GM18867 (cell line): ENCODE measurements at regions not wholly inside any gene's neighbourhood (a gene's known extent, or its start where the extent isn't known, plus 50 kb on each side); places are given as distances from the start of the nearest gene placed in this dataset.
"Not testable (repeated sequence)": the region's sequence is repeated elsewhere in the genome, so short reads cannot be mapped to it uniquely, and the experiment has no call there.

Experiments used
- ATAC-seq: cut with Tn5 transposase; IDR thresholded peaks from one replicate; pipeline ENCODE4 v1.9.1; 2021; ENCODE audit warnings: mild to moderate bottlenecking, moderate library complexity; ENCODE audit not compliant: unreplicated experiment

- ATAC-seq: no peak
Observed at GRCh38 chr18:78868330-78869316, 111.0 kb upstream of the SALL3 start.

- ATAC-seq: no peak
Observed at GRCh38 chr18:78871618-78872017, 108.0 kb upstream of the SALL3 start.

DNA sequence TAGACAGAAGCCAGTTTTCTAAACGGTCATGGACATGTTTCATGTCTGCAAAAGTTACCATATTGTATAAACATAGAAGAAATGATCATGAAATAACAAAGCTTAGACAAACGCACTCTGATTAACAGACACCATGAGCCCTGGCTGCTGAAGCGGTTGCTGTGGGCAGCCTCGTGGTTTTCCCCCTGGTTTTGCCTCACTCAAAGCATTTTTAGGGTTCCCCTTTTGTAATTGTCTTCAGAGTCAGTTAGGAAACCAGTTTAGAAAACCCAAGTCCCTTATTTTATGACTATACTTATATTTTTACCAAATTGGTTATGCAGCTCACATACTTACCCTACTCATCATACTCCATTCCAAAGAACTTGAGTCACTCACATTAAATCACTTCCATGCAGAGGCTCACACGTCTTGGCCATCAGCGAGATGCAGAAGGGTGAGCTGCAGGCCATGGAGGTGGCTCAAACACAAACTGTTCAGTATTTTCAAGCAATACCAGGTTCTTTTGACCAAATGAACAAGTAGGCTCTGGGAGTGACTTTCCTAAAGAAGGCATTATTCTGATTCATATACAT is 105.6 kb upstream of the SALL3 start:
- ATAC-seq: no peak

- ATAC-seq: peak; percentile 55
Observed at GRCh38 chr18:78875016-78875777, 104.4 kb upstream of the SALL3 start.

DNA sequence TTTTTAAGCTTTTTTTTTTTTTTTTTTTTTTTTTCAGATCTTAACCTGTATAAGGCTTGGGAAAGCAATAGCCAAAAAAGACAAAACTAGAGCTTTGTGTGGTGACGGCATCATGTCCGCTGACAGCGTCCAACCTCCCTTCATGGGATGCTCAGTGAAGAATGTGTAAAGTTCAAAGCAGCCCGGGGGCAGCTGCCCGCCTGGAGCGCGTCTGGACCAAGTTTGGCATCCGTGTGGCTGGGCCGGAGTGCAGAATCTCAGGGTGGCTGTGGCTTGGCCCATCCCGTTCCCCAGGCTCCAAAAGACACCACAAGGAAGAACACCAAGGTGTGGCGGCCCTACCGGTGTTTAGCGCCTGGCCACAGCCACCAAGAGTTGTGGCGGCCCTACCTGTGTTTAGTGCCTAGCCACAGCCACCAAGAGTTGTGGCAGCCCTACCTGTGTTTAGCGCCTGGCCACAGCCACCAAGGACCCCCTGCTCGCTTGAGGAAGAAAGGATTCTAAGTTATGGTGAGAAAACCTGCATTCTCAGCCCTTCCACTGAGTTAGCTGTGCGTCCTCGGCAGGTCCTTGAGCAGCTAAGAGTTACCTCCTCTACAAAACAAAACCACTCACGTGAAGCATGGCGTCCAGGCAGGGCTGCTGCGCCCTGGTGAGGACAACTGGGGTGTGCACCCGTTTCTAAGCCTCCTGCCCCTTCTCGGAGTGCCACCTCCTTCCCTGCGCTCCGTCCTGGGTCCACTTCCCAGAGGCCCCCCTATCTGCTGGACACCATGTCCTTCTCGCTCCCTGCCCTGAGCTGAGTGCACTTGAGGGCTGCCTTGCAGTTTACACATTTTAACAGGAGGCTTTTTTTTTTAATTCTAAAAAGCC is 103.6 kb upstream of the SALL3 start:
- ATAC-seq: no peak

GRCh38 chr18:78876868-78877267 is 102.8 kb upstream of the SALL3 start:
- ATAC-seq: no peak

DNA sequence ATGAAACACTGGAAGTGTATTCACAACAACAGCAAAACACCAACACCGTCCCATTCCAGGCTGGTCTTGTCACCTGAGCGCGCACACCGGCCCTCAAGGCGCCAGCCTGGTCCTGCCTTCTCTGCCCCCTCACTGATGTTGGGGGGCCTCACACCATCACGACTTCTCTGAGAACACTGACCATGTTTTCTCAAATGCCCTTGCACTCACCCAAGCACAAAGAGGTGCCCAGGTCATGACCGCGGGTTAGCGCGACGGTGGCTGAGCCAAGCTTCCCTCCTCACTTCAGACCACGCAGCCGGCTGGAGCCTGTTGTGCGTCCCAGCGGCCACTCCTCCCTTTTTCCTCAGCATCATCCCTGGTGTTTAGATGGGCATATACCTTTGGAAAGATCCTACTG is 101.3 kb upstream of the SALL3 start:
- no peak for ATAC-seq

GRCh38 chr18:78879072-78879883 is 100.3 kb upstream of the SALL3 start:
- ATAC-seq: not testable (repeated sequence)

DNA sequence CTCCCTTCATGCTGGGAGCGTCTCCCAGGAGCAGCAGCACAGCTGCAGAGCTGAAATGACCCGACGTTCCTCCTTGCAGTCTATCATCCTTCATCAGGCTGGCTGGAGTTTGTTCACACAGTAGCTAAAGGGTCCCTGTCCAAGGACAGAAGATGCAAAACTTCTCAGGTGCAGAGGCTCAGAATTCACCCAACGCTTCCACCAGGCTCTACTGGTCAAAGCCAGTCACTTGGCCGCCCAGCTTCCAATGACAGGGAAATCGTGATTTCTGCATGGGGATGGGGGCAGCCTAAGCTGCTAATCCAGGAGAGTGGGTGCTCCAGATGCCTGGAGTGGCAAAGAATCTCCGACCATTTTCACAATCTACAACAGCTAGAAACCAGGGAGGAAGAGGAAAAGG is 97.0 kb upstream of the SALL3 start:
- no peak for ATAC-seq

- ATAC-seq: no peak
Observed at GRCh38 chr18:78883501-78883900, 96.1 kb upstream of the SALL3 start.

DNA sequence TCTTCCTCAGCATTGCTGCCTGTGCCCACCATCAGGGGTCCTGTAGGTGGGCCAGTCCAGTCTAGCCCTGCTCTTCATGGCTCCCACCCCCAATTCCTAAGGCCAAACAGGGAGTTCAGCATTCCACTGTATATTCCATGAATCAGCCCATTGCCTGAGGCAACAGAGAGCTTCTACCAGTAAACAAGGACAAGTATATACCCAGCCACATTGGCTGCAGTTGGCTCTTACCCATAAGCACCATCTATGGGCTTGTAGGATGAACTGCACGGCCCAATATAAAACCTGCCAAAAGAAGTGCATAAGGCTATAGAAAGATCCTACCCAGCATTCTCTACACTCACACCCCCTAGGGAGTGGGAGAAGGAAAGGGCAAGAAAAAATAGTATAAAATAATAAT is 95.1 kb upstream of the SALL3 start:
- ATAC-seq: no peak

GRCh38 chr18:78889250-78889649 is 90.4 kb upstream of the SALL3 start:
- ATAC-seq: no peak

GRCh38 chr18:78890388-78890787 is 89.2 kb upstream of the SALL3 start:
- ATAC-seq: no peak

GRCh38 chr18:78891185-78891762 is 88.3 kb upstream of the SALL3 start:
- no peak for ATAC-seq

- no peak for ATAC-seq
Observed at GRCh38 chr18:78892177-78892576, 87.4 kb upstream of the SALL3 start.

- ATAC-seq: no peak
Observed at GRCh38 chr18:78892721-78893120, 86.9 kb upstream of the SALL3 start.

DNA sequence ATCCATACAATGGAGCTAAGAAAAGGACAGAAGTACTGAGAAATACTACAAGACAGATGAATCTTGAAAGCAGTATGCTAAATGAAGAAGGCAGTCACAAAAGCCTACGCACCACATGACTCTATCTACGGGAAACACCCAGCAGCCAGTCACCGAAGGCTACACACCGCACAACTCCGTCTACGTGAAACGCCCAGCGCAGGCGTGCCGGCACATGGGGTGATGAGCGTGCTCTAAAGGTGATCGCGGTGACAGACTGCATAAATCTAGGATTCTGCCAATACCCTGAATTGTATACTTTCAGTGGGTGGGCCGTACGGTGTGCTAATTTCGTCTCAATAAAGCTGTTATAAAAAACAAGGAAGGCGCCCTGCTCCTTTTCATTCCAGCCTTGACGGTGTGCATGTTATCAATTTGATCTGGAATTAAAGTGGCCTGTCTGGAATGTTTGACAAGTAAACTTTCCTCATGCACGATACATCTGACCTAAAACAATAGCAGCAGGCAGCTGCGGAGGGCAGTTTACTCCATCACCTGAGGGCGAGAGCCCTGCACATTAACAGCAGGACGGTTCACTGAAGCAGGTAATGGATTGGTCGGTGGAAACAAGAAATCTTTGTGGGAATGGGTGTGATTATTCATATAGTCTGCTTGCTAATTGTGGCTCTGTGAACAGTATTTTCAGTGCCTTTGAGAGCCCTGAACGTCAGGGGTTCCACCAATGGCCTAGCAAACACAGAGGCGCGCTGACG is 86.2 kb upstream of the SALL3 start:
- no peak for ATAC-seq

- ATAC-seq: no peak
Observed at GRCh38 chr18:78894033-78894305, 85.6 kb upstream of the SALL3 start.
